Urinary bladder (tissue), 3 donors: ENCODE measurements at regions not wholly inside any gene's neighbourhood (a gene's known extent, or its start where the extent isn't known, plus 50 kb on each side); places are given as distances from the start of the nearest gene placed in this dataset.

Source experiments
- DNase-seq: peaks from one replicate; pipeline ENCODE4 v3.0.0-alpha.2; 2015; ENCODE audit errors: extremely low spot score
- H3K27ac ChIP-seq: one replicate; pipeline ENCODE4 v1.5.1; 2013; ENCODE audit warnings: low read depth, mild to moderate bottlenecking, moderate library complexity
- H3K36me3 ChIP-seq: one replicate; pipeline ENCODE4 v1.6.1; 2013; ENCODE audit warnings: mild to moderate bottlenecking, moderate library complexity; ENCODE audit not compliant: insufficient read depth
- H3K4me1 ChIP-seq: one replicate; pipeline ENCODE4 v1.6.1; 2013; ENCODE audit warnings: mild to moderate bottlenecking, moderate library complexity; ENCODE audit not compliant: insufficient read depth
- H3K4me3 ChIP-seq: one replicate; pipeline ENCODE4 v1.5.1; 2013; ENCODE audit warnings: low read depth, low read length
- WGBS: extraction: QIAGEN DNeasy Blood & Tissue Kit; methylation state at CpG from one replicate; pipeline ENCODE4 v1.1.7; 2013; 5-methylcytosine and 5-hydroxymethylcytosine counted together
- donor health status: healthy with polysubstance abuse.
- donor health status: healthy.

GRCh38 chr13:73578251-73578875 lies 519.6 kb downstream of the KLF5 start:
- no peak overlapping the region for H3K4me3 ChIP-seq
- no peaks in the 10 kb centered on the region for H3K4me1 ChIP-seq
- no peak for DNase-seq
- H3K27ac ChIP-seq, result no peak overlapping the region
- WGBS, result 59% methylated on average over 6 of the region's 6 CpGs
- no peaks in the 10 kb centered on the region for H3K36me3 ChIP-seq

- no peak for DNase-seq
- H3K4me1 ChIP-seq, result no peaks in the 10 kb centered on the region
- no peak overlapping the region for H3K4me3 ChIP-seq
- H3K27ac ChIP-seq, result no peak overlapping the region
- 86% methylated on average over 4 of the region's 4 CpGs for WGBS
- no peaks in the 10 kb centered on the region for H3K36me3 ChIP-seq
These were observed 517.5 kb downstream of the KLF5 start for GRCh38 chr13:73576291-73576690.

GRCh38 chr13:73572824-73573223 lies 514.0 kb downstream of the KLF5 start:
- H3K4me3 ChIP-seq, result no peak overlapping the region
- H3K27ac ChIP-seq, result no peak overlapping the region
- H3K4me1 ChIP-seq, result no peaks in the 10 kb centered on the region
- no peak for DNase-seq
- H3K36me3 ChIP-seq, result no peaks in the 10 kb centered on the region
- WGBS, result 61% methylated on average over 3 of the region's 3 CpGs

GRCh38 chr13:73571376-73571775 lies 512.6 kb downstream of the KLF5 start:
- Histone ChIP-seq H3K4me1 (no peaks in the 10 kb centered on the region), H3K4me3 (no peak overlapping the region), H3K27ac (no peak overlapping the region), H3K36me3 (no peaks in the 10 kb centered on the region)
- WGBS, result 69% methylated on average over 1 of the region's 1 CpG
- DNase-seq, result no peak

GRCh38 chr13:73556902-73557301 lies 498.1 kb downstream of the KLF5 start:
- no peaks in the 10 kb centered on the region for H3K36me3 ChIP-seq
- H3K4me3 ChIP-seq, result no peak overlapping the region
- DNase-seq, result no peak
- no peaks in the 10 kb centered on the region for H3K4me1 ChIP-seq
- H3K27ac ChIP-seq, result no peak overlapping the region
- 55% methylated on average over 4 of the region's 4 CpGs for WGBS

- Histone ChIP-seq H3K4me3 (no peak overlapping the region), H3K4me1 (no peaks in the 10 kb centered on the region), H3K27ac (no peak overlapping the region), H3K36me3 (no peaks in the 10 kb centered on the region)
- DNase-seq, result no peak
- 60% methylated on average over 2 of the region's 2 CpGs for WGBS
These were observed 497.3 kb downstream of the KLF5 start for GRCh38 chr13:73556128-73556527.

GRCh38 chr13:73551736-73552135 lies 492.9 kb downstream of the KLF5 start:
- no peaks in the 10 kb centered on the region for H3K36me3 ChIP-seq
- 69% methylated on average over 2 of the region's 2 CpGs for WGBS
- no peak overlapping the region for H3K4me3 ChIP-seq
- no peaks in the 10 kb centered on the region for H3K4me1 ChIP-seq
- no peak for DNase-seq
- no peak overlapping the region for H3K27ac ChIP-seq

- 72% methylated on average over 3 of the region's 3 CpGs for WGBS
- Histone ChIP-seq H3K36me3 (no peaks in the 10 kb centered on the region), H3K4me1 (no peaks in the 10 kb centered on the region), H3K4me3 (no peak overlapping the region), H3K27ac (no peak overlapping the region)
- DNase-seq, result no peak
These were observed 490.9 kb downstream of the KLF5 start for GRCh38 chr13:73549717-73550116.

- H3K4me1 ChIP-seq, result no peaks in the 10 kb centered on the region
- DNase-seq, result no peak
- no peak overlapping the region for H3K4me3 ChIP-seq
- WGBS, result 92% methylated on average over 2 of the region's 2 CpGs
- no peaks in the 10 kb centered on the region for H3K36me3 ChIP-seq
- no peak overlapping the region for H3K27ac ChIP-seq
These were observed 489.6 kb downstream of the KLF5 start for GRCh38 chr13:73548449-73548848.

- 70% methylated on average over 1 of the region's 1 CpG for WGBS
- Histone ChIP-seq H3K4me3 (no peak overlapping the region), H3K27ac (no peak overlapping the region), H3K36me3 (no peaks in the 10 kb centered on the region), H3K4me1 (no peaks in the 10 kb centered on the region)
- DNase-seq, result no peak
These were observed 488.4 kb downstream of the KLF5 start for GRCh38 chr13:73547239-73547638.

GRCh38 chr13:73544175-73544574 lies 485.4 kb downstream of the KLF5 start:
- WGBS, result 92% methylated on average over 1 of the region's 1 CpG
- no peak for DNase-seq
- H3K4me1 ChIP-seq, result no peaks in the 10 kb centered on the region
- H3K4me3 ChIP-seq, result no peak overlapping the region
- H3K36me3 ChIP-seq, result no peaks in the 10 kb centered on the region
- no peak overlapping the region for H3K27ac ChIP-seq

- no peak overlapping the region for H3K27ac ChIP-seq
- H3K36me3 ChIP-seq, result no peaks in the 10 kb centered on the region
- no peak overlapping the region for H3K4me3 ChIP-seq
- H3K4me1 ChIP-seq, result no peaks in the 10 kb centered on the region
- peak; percentile 35 for DNase-seq
These were observed 483.6 kb downstream of the KLF5 start for GRCh38 chr13:73542446-73542845.

GRCh38 chr13:73536865-73537264 lies 478.1 kb downstream of the KLF5 start:
- WGBS, result 65% methylated on average over 4 of the region's 4 CpGs
- H3K36me3 ChIP-seq, result no peaks in the 10 kb centered on the region
- H3K4me1 ChIP-seq, result no peaks in the 10 kb centered on the region
- no peak for DNase-seq
- H3K27ac ChIP-seq, result no peak overlapping the region
- no peak overlapping the region for H3K4me3 ChIP-seq

GRCh38 chr13:73535341-73535740 lies 476.5 kb downstream of the KLF5 start:
- 89% methylated on average over 6 of the region's 6 CpGs for WGBS
- no peak for DNase-seq

GRCh38 chr13:73532987-73533510 lies 474.2 kb downstream of the KLF5 start:
- 79% methylated on average over 2 of the region's 2 CpGs for WGBS
- Histone ChIP-seq H3K27ac (no peak overlapping the region), H3K4me3 (no peak overlapping the region), H3K36me3 (no peaks in the 10 kb centered on the region), H3K4me1 (no peaks in the 10 kb centered on the region)
- DNase-seq, result no peak

More at GRCh38 chr13:73535341-73535740, 476.5 kb downstream of the KLF5 start:
- Histone ChIP-seq H3K27ac (no peak overlapping the region), H3K4me1 (no peaks in the 10 kb centered on the region), H3K36me3 (no peaks in the 10 kb centered on the region), H3K4me3 (no peak overlapping the region)
